Psoas muscle (tissue), 7 donors: ENCODE measurements at regions not wholly inside any gene's neighbourhood (a gene's known extent, or its start where the extent isn't known, plus 50 kb on each side); places are given as distances from the start of the nearest gene placed in this dataset.

Experiments used
- ATAC-seq, 4 donors: fragments of 200-7000 bp; cut with Tn5 transposase; one replicate each; pipeline ENCODE4 v1.9.1; 2020; ENCODE audit warnings: moderate library complexity in 3 of 4, mild to moderate bottlenecking in 2 of 4
- DNase-seq, 2 donors: peaks; one replicate each; pipeline ENCODE4 v3.0.0-alpha.2; 2020
- H3K27ac ChIP-seq: fragments of 200-600 bp; one replicate; pipeline ENCODE4 v1.8.0; 2022
- H3K27me3 ChIP-seq, 3 donors: fragments of 200-600 bp in 1 of 3; one replicate each; pipeline versions ENCODE4 v1.6.1 to v1.8.0; 2013 to 2022; ENCODE audit warnings: low read length in 2 of 3, mild to moderate bottlenecking in 2 of 3, moderate library complexity in 1 of 3; ENCODE audit not compliant: insufficient read depth in 3 of 3
- H3K36me3 ChIP-seq, 2 donors: fragments of 200-600 bp in 1 of 2; one replicate each; pipeline versions ENCODE4 v1.6.1 to v1.8.0; 2013 to 2022; ENCODE audit warnings: low read depth in 1 of 2, mild to moderate bottlenecking in 1 of 2, moderate library complexity in 1 of 2; ENCODE audit not compliant: insufficient read depth in 1 of 2
- H3K4me1 ChIP-seq: fragments of 200-600 bp; one replicate; pipeline ENCODE4 v1.8.0; 2022
- H3K4me3 ChIP-seq: fragments of 200-600 bp; one replicate; pipeline ENCODE4 v1.8.0; 2022; ENCODE audit warnings: mild to moderate bottlenecking
- H3K9me3 ChIP-seq: fragments of 200-600 bp; one replicate; pipeline ENCODE4 v1.8.0; 2022
- WGBS, 3 donors: extraction: QIAGEN DNeasy Blood & Tissue Kit; methylation state at CpG; one replicate each; pipeline versions ENCODE4 v1.1.6 to v1.1.7; 2013; 5-methylcytosine and 5-hydroxymethylcytosine counted together
- intact Hi-C, 2 donors: fragments of 100-400 bp; cut with DNase I; formaldehyde crosslinking; loops; one replicate each; pipeline versions ENCODE4 v1.11.0 to v1.14.2; 2022
- TF ChIP-seq, protein P1 (sequence below): fragments of 200-600 bp; IDR thresholded peaks from one replicate; pipeline ENCODE4 v1.8.0; 2022; ENCODE audit warnings: antibody characterized with exemption
- donor health status: healthy with polysubstance abuse.
- donor health status: DM: no; HTN: no; CAD: no; lungs with moderate emphysema.
- donor health status: Bipolar disorder and iron deficiency.
- donor health status: healthy.
- donor health status: DM: yes; HTN: yes; CAD: no.
- donor health status: DM: no; HTN: no; CAD: no.
- donor health status: DM: yes; HTN: yes; CAD: no.

GRCh38 chr7:91812388-91812787 lies 68.1 kb downstream of the MTERF1 start:
- no peak for ATAC-seq
- 42 to 56% (median 48%) methylated on average over 3 of the region's 3 CpGs for WGBS, 3 donors
- H3K9me3 ChIP-seq: no peaks in the 10 kb centered on the region
- no peaks in the 10 kb centered on the region for H3K36me3 ChIP-seq
- H3K27ac ChIP-seq: no peak overlapping the region
- no peaks in the 10 kb centered on the region for H3K27me3 ChIP-seq
- no peaks in the 10 kb centered on the region for H3K4me1 ChIP-seq
- TF ChIP-seq, protein P1, sequence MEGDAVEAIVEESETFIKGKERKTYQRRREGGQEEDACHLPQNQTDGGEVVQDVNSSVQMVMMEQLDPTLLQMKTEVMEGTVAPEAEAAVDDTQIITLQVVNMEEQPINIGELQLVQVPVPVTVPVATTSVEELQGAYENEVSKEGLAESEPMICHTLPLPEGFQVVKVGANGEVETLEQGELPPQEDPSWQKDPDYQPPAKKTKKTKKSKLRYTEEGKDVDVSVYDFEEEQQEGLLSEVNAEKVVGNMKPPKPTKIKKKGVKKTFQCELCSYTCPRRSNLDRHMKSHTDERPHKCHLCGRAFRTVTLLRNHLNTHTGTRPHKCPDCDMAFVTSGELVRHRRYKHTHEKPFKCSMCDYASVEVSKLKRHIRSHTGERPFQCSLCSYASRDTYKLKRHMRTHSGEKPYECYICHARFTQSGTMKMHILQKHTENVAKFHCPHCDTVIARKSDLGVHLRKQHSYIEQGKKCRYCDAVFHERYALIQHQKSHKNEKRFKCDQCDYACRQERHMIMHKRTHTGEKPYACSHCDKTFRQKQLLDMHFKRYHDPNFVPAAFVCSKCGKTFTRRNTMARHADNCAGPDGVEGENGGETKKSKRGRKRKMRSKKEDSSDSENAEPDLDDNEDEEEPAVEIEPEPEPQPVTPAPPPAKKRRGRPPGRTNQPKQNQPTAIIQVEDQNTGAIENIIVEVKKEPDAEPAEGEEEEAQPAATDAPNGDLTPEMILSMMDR: no peak
- no peak overlapping the region for H3K4me3 ChIP-seq
- no peak for DNase-seq
- intact Hi-C loops: no loop called here

DNA sequence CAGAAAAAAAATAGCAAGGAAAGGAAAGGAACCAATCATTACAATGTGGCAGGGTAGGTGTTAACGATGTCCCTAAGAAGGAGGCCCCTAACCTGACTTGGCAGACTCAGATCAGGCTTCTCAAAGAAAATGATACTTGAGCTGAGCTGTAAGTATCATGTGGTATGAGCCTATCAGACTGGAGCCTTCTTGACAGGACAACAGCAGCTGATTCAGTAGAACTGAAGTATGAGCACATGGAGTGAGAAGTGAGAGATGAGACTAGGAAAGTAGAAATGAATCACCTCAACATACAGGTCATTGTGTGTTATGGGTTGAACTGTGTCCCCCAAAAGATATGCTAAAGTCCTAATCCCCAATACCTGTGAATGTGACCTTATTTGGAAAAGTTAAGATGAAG lies 66.3 kb downstream of the MTERF1 start:
- Histone ChIP-seq H3K27me3 (no peaks in the 10 kb centered on the region), H3K4me1 (no peaks in the 10 kb centered on the region), H3K4me3 (no peak overlapping the region), H3K9me3 (no peaks in the 10 kb centered on the region), H3K27ac (no peak overlapping the region), H3K36me3 (no peaks in the 10 kb centered on the region)
- TF ChIP-seq, protein P1: no peak
- DNase-seq (no peak), ATAC-seq (no peak)
- WGBS, 3 donors: 82 to 89% (median 88%) methylated on average over 1 of the region's 1 CpG
- intact Hi-C loops: no loop called here
